AG10803 (cell line): ENCODE measurements at regions not wholly inside any gene's neighbourhood (a gene's known extent, or its start where the extent isn't known, plus 50 kb on each side); places are given as distances from the start of the nearest gene placed in this dataset.
"Not testable (repeated sequence)": the region's sequence is repeated elsewhere in the genome, so short reads cannot be mapped to it uniquely, and the experiment has no call there.

Experiments
- DNase-seq: peaks from one replicate; pipeline ENCODE4 v3.0.0; 2010; ENCODE audit warnings: low read depth
- H3K4me3 ChIP-seq: 2 replicates; pipeline ENCODE4 v1.5.1; 2011; ENCODE audit warnings: mild to moderate bottlenecking, low read length, control low read depth
- CTCF ChIP-seq: conservative IDR thresholded peaks from 2 replicates; pipeline ENCODE4 v1.5.1; 2011; ENCODE audit warnings: mild to moderate bottlenecking, low read length, control low read depth, inconsistent platforms

- DNase-seq, result no peak
- TF ChIP-seq CTCF, result no peak
- H3K4me3 ChIP-seq, result no peak overlapping the region
Measured at GRCh38 chr16:5302372-5303114, 204.9 kb upstream of the EEF2KMT start.

GRCh38 chr16:5298202-5298601, 200.6 kb upstream of the EEF2KMT start:
- no peak for DNase-seq
- no peak for TF ChIP-seq CTCF
- no peak overlapping the region for H3K4me3 ChIP-seq

GRCh38 chr16:5296176-5296575, 198.6 kb upstream of the EEF2KMT start:
- DNase-seq, result no peak
- no peak overlapping the region for H3K4me3 ChIP-seq
- TF ChIP-seq CTCF, result no peak

DNA sequence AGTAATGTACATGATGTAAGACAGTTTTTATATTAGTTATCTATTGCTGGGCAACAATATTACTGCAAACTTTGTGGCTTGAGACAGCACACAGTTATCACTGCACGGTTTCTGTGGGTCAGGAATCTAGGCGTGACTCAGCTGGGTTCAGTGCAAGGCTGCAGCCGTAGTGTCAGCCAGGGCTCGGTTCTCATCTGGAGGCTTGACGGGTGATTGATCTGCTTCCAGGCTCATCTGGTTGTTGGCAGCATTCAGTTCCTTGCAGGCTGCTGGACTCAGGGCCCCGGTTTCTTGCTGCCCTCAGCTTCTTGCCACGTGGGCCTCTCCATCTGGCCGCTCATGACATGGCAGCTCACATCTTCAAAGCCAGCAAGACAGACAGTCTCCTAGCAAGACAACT, 197.7 kb upstream of the EEF2KMT start:
- DNase-seq, H3K4me3 ChIP-seq: not testable (repeated sequence)

DNA sequence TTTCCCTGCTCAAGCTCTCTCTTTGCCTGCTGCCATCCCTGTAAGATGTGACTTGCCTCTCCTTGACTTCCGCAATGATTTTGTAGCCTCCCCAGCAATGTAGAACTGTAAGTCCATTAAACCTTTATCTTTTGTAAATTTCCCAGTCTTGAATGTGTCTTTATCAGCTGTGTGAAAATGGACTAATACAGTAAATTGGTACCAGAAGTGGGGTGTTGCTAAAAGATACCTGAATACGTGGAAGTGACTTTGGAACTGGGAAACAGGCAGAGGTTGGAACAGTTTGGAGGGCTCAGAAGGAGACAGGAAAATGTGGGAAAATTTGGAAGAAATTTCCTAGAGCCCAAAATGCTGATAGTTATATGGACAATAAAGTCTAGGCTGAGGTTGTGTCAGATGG, 184.6 kb upstream of the EEF2KMT start:
- not testable (repeated sequence) for DNase-seq, H3K4me3 ChIP-seq

- H3K4me3 ChIP-seq, result no peak overlapping the region
- no peak for DNase-seq
- TF ChIP-seq CTCF, result no peak
Measured at GRCh38 chr16:5257462-5257861, 159.9 kb upstream of the EEF2KMT start.

- no peak for TF ChIP-seq CTCF
- no peak for DNase-seq
- H3K4me3 ChIP-seq, result no peak overlapping the region
Measured at GRCh38 chr16:5252791-5253190, 155.2 kb upstream of the EEF2KMT start.

GRCh38 chr16:5247403-5247802, 149.8 kb upstream of the EEF2KMT start:
- not testable (repeated sequence) for DNase-seq, H3K4me3 ChIP-seq

DNA sequence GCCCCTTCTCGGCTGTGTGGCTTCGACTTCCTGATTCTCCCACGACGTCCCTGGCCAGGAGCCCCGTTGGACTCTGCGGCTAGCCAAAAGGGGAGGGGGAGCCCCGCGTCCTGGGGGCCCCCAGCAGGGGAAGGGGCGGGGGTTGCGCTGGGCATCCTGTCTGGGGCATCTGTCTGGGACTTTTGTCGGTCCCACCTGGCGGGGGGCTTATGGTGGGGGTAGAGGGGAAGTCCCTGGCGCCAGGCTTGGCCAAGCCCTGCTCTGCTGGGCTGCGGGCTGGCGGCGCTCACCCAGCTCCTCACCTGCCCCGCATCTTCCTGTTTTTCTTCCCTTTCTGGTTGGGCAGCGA, 142.7 kb upstream of the EEF2KMT start:
- DNase-seq, H3K4me3 ChIP-seq: not testable (repeated sequence)
